RWPE1 (cell line): ENCODE measurements at regions not wholly inside any gene's neighbourhood (a gene's known extent, or its start where the extent isn't known, plus 50 kb on each side); places are given as distances from the start of the nearest gene placed in this dataset.

Source experiments
- CTCF ChIA-PET: fragments of 350-600 bp; sonication (Branson Sonifier 250); formaldehyde crosslinking; extraction: SDS; loops from one replicate; lab custom pipeline; 2021; lab: Yijun Ruan, JAX
- POLR2A ChIA-PET: fragments of 400-600 bp; formaldehyde crosslinking; extraction: SDS; loops from one replicate; lab custom pipeline; 2020; ENCODE audit warnings: antibody characterized with exemption; ENCODE audit not compliant: low non-redundant PET; lab: Yijun Ruan, JAX
- DNase-seq: peaks from one replicate; pipeline ENCODE4 v3.0.0; 2012; ENCODE audit warnings: low spot score
- H3K27ac ChIP-seq: fragments of 450-650 bp; 2 replicates; pipeline ENCODE4 v1.5.1; 2017
- CTCF ChIP-seq: fragments of 450-650 bp; conservative IDR thresholded peaks from 2 replicates; pipeline ENCODE4 v1.5.1; 2017; ENCODE audit warnings: low read depth, mild to moderate bottlenecking

GRCh38 chr22:48744283-48744641 is 1083.4 kb downstream of the BRD1 start:
- no peak for DNase-seq
- TF ChIP-seq CTCF, result no peak
- CTCF ChIA-PET, result no interaction called here
- POLR2A ChIA-PET, result no interaction called here
- no peak overlapping the region for H3K27ac ChIP-seq

GRCh38 chr22:48743601-48744282 is 1083.9 kb downstream of the BRD1 start:
- POLR2A ChIA-PET, result no interaction called here
- no peak for DNase-seq
- no peak overlapping the region for H3K27ac ChIP-seq
- no peak for TF ChIP-seq CTCF
- CTCF ChIA-PET, result no interaction called here

GRCh38 chr22:48742556-48743343 is 1084.9 kb downstream of the BRD1 start:
- POLR2A ChIA-PET, result no interaction called here
- TF ChIP-seq CTCF, result no peak
- CTCF ChIA-PET, result interaction anchor here (0.6 kb wide), 1 partner anchor 48 kb away, joined by 3 read pairs; no protein-coding TSS in a partner anchor
- no peak overlapping the region for H3K27ac ChIP-seq
- DNase-seq, result no peak

GRCh38 chr22:48742191-48742555 is 1085.5 kb downstream of the BRD1 start:
- DNase-seq, result no peak
- no peak for TF ChIP-seq CTCF
- H3K27ac ChIP-seq, result no peak overlapping the region
- ChIA-PET POLR2A (no interaction called here), CTCF (interaction anchor here (0.6 kb wide), 1 partner anchor 48 kb away, joined by 3 read pairs; no protein-coding TSS in a partner anchor)

GRCh38 chr22:48741540-48741939 is 1086.1 kb downstream of the BRD1 start:
- no peak overlapping the region for H3K27ac ChIP-seq
- DNase-seq, result no peak
- ChIA-PET POLR2A (no interaction called here), CTCF (no interaction called here)
- TF ChIP-seq CTCF, result no peak

- no peak for TF ChIP-seq CTCF
- no peak for DNase-seq
- ChIA-PET CTCF (no interaction called here), POLR2A (no interaction called here)
- H3K27ac ChIP-seq, result no peak overlapping the region
Measured at GRCh38 chr22:48740731-48741405, 1086.8 kb downstream of the BRD1 start.
